ENCODE measurements at regions not wholly inside any gene's neighbourhood (a gene's known extent, or its start where the extent isn't known, plus 50 kb on each side); places are given as distances from the start of the nearest gene placed in this dataset.

- Histone ChIP-seq H3K36me3 (ENCODE audit: control insufficient read depth, insufficient read depth, low read length) (no peaks in the 10 kb centered on the region), H3K27ac (ENCODE audit: insufficient read depth, low read depth, low read length, poor library complexity, severe bottlenecking) (no peak overlapping the region), H3K4me1 (ENCODE audit: control insufficient read depth, insufficient read depth, low read length) (no peaks in the 10 kb centered on the region), H3K9me3 (ENCODE audit: control insufficient read depth, low read length) (no peaks in the 10 kb centered on the region), H3K4me3 (ENCODE audit: insufficient read depth, low read depth, low read length) (no peak overlapping the region), H3K27me3 (ENCODE audit: control insufficient read depth, insufficient read depth, low read length, poor library complexity, severe bottlenecking) (no peaks in the 10 kb centered on the region)
- WGBS, 2 experiments = 80% methylated on average over 1 of the region's 1 CpG; no CpG with 5 or more reads in 1 of the 2 experiments
Measured at GRCh38 chr2:149732730-149733290, 145.2 kb upstream of the MMADHC start.

- no peak overlapping the region for H3K4me3 ChIP-seq (ENCODE audit: insufficient read depth, low read depth, low read length)
- H3K9me3 ChIP-seq (ENCODE audit: control insufficient read depth, low read length) = no peaks in the 10 kb centered on the region
- 88% methylated on average over 4 of the region's 4 CpGs for WGBS, 2 experiments
- H3K4me1 ChIP-seq (ENCODE audit: control insufficient read depth, insufficient read depth, low read length) = no peaks in the 10 kb centered on the region
- H3K36me3 ChIP-seq (ENCODE audit: control insufficient read depth, insufficient read depth, low read length) = no peaks in the 10 kb centered on the region
- H3K27me3 ChIP-seq (ENCODE audit: control insufficient read depth, insufficient read depth, low read length, poor library complexity, severe bottlenecking) = no peaks in the 10 kb centered on the region
- no peak overlapping the region for H3K27ac ChIP-seq (ENCODE audit: insufficient read depth, low read depth, low read length, poor library complexity, severe bottlenecking)
Measured at GRCh38 chr2:149732001-149732685, 144.6 kb upstream of the MMADHC start.

GRCh38 chr2:149731079-149731478 is 143.5 kb upstream of the MMADHC start:
- Histone ChIP-seq H3K27ac (ENCODE audit: insufficient read depth, low read depth, low read length, poor library complexity, severe bottlenecking) (no peak overlapping the region), H3K4me1 (ENCODE audit: control insufficient read depth, insufficient read depth, low read length) (no peaks in the 10 kb centered on the region), H3K36me3 (ENCODE audit: control insufficient read depth, insufficient read depth, low read length) (no peaks in the 10 kb centered on the region), H3K27me3 (ENCODE audit: control insufficient read depth, insufficient read depth, low read length, poor library complexity, severe bottlenecking) (no peaks in the 10 kb centered on the region), H3K9me3 (ENCODE audit: control insufficient read depth, low read length) (no peaks in the 10 kb centered on the region), H3K4me3 (ENCODE audit: insufficient read depth, low read depth, low read length) (no peak overlapping the region)
- WGBS, 2 experiments = 85 to 93% methylated on average over 3 of the region's 3 CpGs

- H3K9me3 ChIP-seq (ENCODE audit: control insufficient read depth, low read length) = no peaks in the 10 kb centered on the region
- no peak overlapping the region for H3K27ac ChIP-seq (ENCODE audit: insufficient read depth, low read depth, low read length, poor library complexity, severe bottlenecking)
- no peak overlapping the region for H3K4me3 ChIP-seq (ENCODE audit: insufficient read depth, low read depth, low read length)
- H3K36me3 ChIP-seq (ENCODE audit: control insufficient read depth, insufficient read depth, low read length) = no peaks in the 10 kb centered on the region
- WGBS, 2 experiments = 96 to 98% methylated on average over 3 of the region's 3 CpGs
- H3K4me1 ChIP-seq (ENCODE audit: control insufficient read depth, insufficient read depth, low read length) = no peaks in the 10 kb centered on the region
- H3K27me3 ChIP-seq (ENCODE audit: control insufficient read depth, insufficient read depth, low read length, poor library complexity, severe bottlenecking) = no peaks in the 10 kb centered on the region
Measured at GRCh38 chr2:149729586-149729985, 142.0 kb upstream of the MMADHC start.

GRCh38 chr2:149727927-149728326 is 140.4 kb upstream of the MMADHC start:
- H3K4me3 ChIP-seq (ENCODE audit: insufficient read depth, low read depth, low read length) = no peak overlapping the region
- no peak overlapping the region for H3K27ac ChIP-seq (ENCODE audit: insufficient read depth, low read depth, low read length, poor library complexity, severe bottlenecking)
- no peaks in the 10 kb centered on the region for H3K27me3 ChIP-seq (ENCODE audit: control insufficient read depth, insufficient read depth, low read length, poor library complexity, severe bottlenecking)
- no peaks in the 10 kb centered on the region for H3K36me3 ChIP-seq (ENCODE audit: control insufficient read depth, insufficient read depth, low read length)
- no peaks in the 10 kb centered on the region for H3K9me3 ChIP-seq (ENCODE audit: control insufficient read depth, low read length)
- WGBS, 2 experiments = 93 to 97% methylated on average over 3 of the region's 3 CpGs
- no peaks in the 10 kb centered on the region for H3K4me1 ChIP-seq (ENCODE audit: control insufficient read depth, insufficient read depth, low read length)

GRCh38 chr2:149725234-149725633 is 137.7 kb upstream of the MMADHC start:
- no peaks in the 10 kb centered on the region for H3K36me3 ChIP-seq (ENCODE audit: control insufficient read depth, insufficient read depth, low read length)
- no peaks in the 10 kb centered on the region for H3K27me3 ChIP-seq (ENCODE audit: control insufficient read depth, insufficient read depth, low read length, poor library complexity, severe bottlenecking)
- H3K4me3 ChIP-seq (ENCODE audit: insufficient read depth, low read depth, low read length) = no peak overlapping the region
- no peaks in the 10 kb centered on the region for H3K9me3 ChIP-seq (ENCODE audit: control insufficient read depth, low read length)
- no peaks in the 10 kb centered on the region for H3K4me1 ChIP-seq (ENCODE audit: control insufficient read depth, insufficient read depth, low read length)
- no peak overlapping the region for H3K27ac ChIP-seq (ENCODE audit: insufficient read depth, low read depth, low read length, poor library complexity, severe bottlenecking)
- 96 to 99% methylated on average over 2 of the region's 2 CpGs for WGBS, 2 experiments

- WGBS, 2 experiments = 95 to 100% methylated on average over 3 to 4 of the region's 4 CpGs
- no peaks in the 10 kb centered on the region for H3K4me1 ChIP-seq (ENCODE audit: control insufficient read depth, insufficient read depth, low read length)
- no peaks in the 10 kb centered on the region for H3K36me3 ChIP-seq (ENCODE audit: control insufficient read depth, insufficient read depth, low read length)
- no peak overlapping the region for H3K4me3 ChIP-seq (ENCODE audit: insufficient read depth, low read depth, low read length)
- H3K27me3 ChIP-seq (ENCODE audit: control insufficient read depth, insufficient read depth, low read length, poor library complexity, severe bottlenecking) = no peaks in the 10 kb centered on the region
- H3K9me3 ChIP-seq (ENCODE audit: control insufficient read depth, low read length) = no peaks in the 10 kb centered on the region
- H3K27ac ChIP-seq (ENCODE audit: insufficient read depth, low read depth, low read length, poor library complexity, severe bottlenecking) = no peak overlapping the region
Measured at GRCh38 chr2:149724091-149724490, 136.5 kb upstream of the MMADHC start.

GRCh38 chr2:149720615-149721014 is 133.0 kb upstream of the MMADHC start:
- no peak overlapping the region for H3K4me3 ChIP-seq (ENCODE audit: insufficient read depth, low read depth, low read length)
- H3K4me1 ChIP-seq (ENCODE audit: control insufficient read depth, insufficient read depth, low read length) = peaks cover 10% of the 10 kb centered on the region
- no peaks in the 10 kb centered on the region for H3K9me3 ChIP-seq (ENCODE audit: control insufficient read depth, low read length)
- 93 to 100% methylated on average over 2 of the region's 2 CpGs for WGBS, 2 experiments
- no peak overlapping the region for H3K27ac ChIP-seq (ENCODE audit: insufficient read depth, low read depth, low read length, poor library complexity, severe bottlenecking)
- H3K27me3 ChIP-seq (ENCODE audit: control insufficient read depth, insufficient read depth, low read length, poor library complexity, severe bottlenecking) = no peaks in the 10 kb centered on the region
- H3K36me3 ChIP-seq (ENCODE audit: control insufficient read depth, insufficient read depth, low read length) = no peaks in the 10 kb centered on the region

GRCh38 chr2:149719695-149720094 is 132.1 kb upstream of the MMADHC start:
- Histone ChIP-seq H3K27ac (ENCODE audit: insufficient read depth, low read depth, low read length, poor library complexity, severe bottlenecking) (no peak overlapping the region), H3K36me3 (ENCODE audit: control insufficient read depth, insufficient read depth, low read length) (no peaks in the 10 kb centered on the region), H3K27me3 (ENCODE audit: control insufficient read depth, insufficient read depth, low read length, poor library complexity, severe bottlenecking) (no peaks in the 10 kb centered on the region), H3K4me3 (ENCODE audit: insufficient read depth, low read depth, low read length) (no peak overlapping the region), H3K4me1 (ENCODE audit: control insufficient read depth, insufficient read depth, low read length) (peaks cover 10% of the 10 kb centered on the region), H3K9me3 (ENCODE audit: control insufficient read depth, low read length) (no peaks in the 10 kb centered on the region)
- WGBS, 2 experiments = 94 to 96% methylated on average over 3 of the region's 3 CpGs

- Histone ChIP-seq H3K36me3 (ENCODE audit: control insufficient read depth, insufficient read depth, low read length) (no peaks in the 10 kb centered on the region), H3K4me1 (ENCODE audit: control insufficient read depth, insufficient read depth, low read length) (peaks cover 10% of the 10 kb centered on the region), H3K9me3 (ENCODE audit: control insufficient read depth, low read length) (no peaks in the 10 kb centered on the region), H3K27ac (ENCODE audit: insufficient read depth, low read depth, low read length, poor library complexity, severe bottlenecking) (no peak overlapping the region), H3K4me3 (ENCODE audit: insufficient read depth, low read depth, low read length) (no peak overlapping the region), H3K27me3 (ENCODE audit: control insufficient read depth, insufficient read depth, low read length, poor library complexity, severe bottlenecking) (no peaks in the 10 kb centered on the region)
- 66 to 74% methylated on average over 6 of the region's 6 CpGs for WGBS, 2 experiments
Measured at GRCh38 chr2:149716687-149717086, 129.1 kb upstream of the MMADHC start.

All from ectodermal cell (in vitro differentiated cells).